CD4-positive, alpha-beta T cell (primary cell): ENCODE measurements at regions not wholly inside any gene's neighbourhood (a gene's known extent, or its start where the extent isn't known, plus 50 kb on each side); places are given as distances from the start of the nearest gene placed in this dataset.

ENCODE experiments used
- ATAC-seq: fragments of 200-7000 bp; cut with Tn5 transposase; one replicate; pipeline ENCODE4 v1.10.0; 2022; ENCODE audit warnings: mild to moderate bottlenecking; ENCODE audit not compliant: poor library complexity
- CTCF ChIA-PET: fragments of 350-600 bp; sonication (Branson Sonifier 250); formaldehyde crosslinking; loops from one replicate; lab custom pipeline; 2021; ENCODE audit warnings: antibody characterized with exemption, inconsistent platforms; lab: Charles Lee
- POLR2A ChIA-PET: fragments of 350-600 bp; sonication (Branson Sonifier 250); formaldehyde crosslinking; loops from one replicate; lab custom pipeline; 2021; ENCODE audit warnings: antibody characterized with exemption, inconsistent platforms; lab: Charles Lee
- DNase-seq, 14 experiments: peaks; one replicate each; pipeline ENCODE4 v3.0.0-alpha.2; 2013 to 2020; ENCODE audit warnings: mixed read lengths in 2 of 14
- H3K27ac ChIP-seq, 2 donors: one replicate each; pipeline versions ENCODE4 v1.5.1 to v1.7.0; 2013; ENCODE audit warnings: low read length in 2 of 2, low read depth in 1 of 2, mild to moderate bottlenecking in 1 of 2
- H3K27me3 ChIP-seq, 2 experiments: 1 replicate in 1 of 2; 2 replicates in 1 of 2; pipeline versions ENCODE4 v1.6.1 to v1.7.0; 2013; ENCODE audit warnings: low read length in 2 of 2, control low read depth in 1 of 2, mild to moderate bottlenecking in 1 of 2, moderate library complexity in 1 of 2; ENCODE audit not compliant: insufficient read depth in 2 of 2, control insufficient read depth in 1 of 2
- H3K36me3 ChIP-seq: one replicate; pipeline ENCODE4 v1.6.1; 2013; ENCODE audit warnings: low read length, control low read depth; ENCODE audit not compliant: insufficient read depth
- H3K4me1 ChIP-seq: one replicate; pipeline ENCODE4 v1.6.1; 2013; ENCODE audit warnings: low read length, control low read depth; ENCODE audit not compliant: insufficient read depth
- H3K4me3 ChIP-seq: one replicate; pipeline ENCODE4 v1.5.1; 2013; ENCODE audit warnings: mild to moderate bottlenecking, low read length, moderate library complexity
- H3K9me3 ChIP-seq, 2 experiments: 1 replicate in 1 of 2; 2 replicates in 1 of 2; pipeline versions ENCODE4 v1.6.1 to v1.7.0; 2013; ENCODE audit warnings: low read length in 2 of 2, mild to moderate bottlenecking in 2 of 2, control low read depth in 1 of 2, moderate library complexity in 1 of 2; ENCODE audit not compliant: control insufficient read depth in 1 of 2, insufficient read depth in 1 of 2
- H3K27ac Mint-ChIP-seq: one replicate; pipeline ENCODE4 v1.8.0; 2020; ENCODE audit warnings: mixed read lengths
- H3K27me3 Mint-ChIP-seq: one replicate; pipeline ENCODE4 v1.8.0; 2021; ENCODE audit warnings: mixed read lengths
- H3K36me3 Mint-ChIP-seq: one replicate; pipeline ENCODE4 v1.8.0; 2021; ENCODE audit warnings: low read depth, mixed read lengths
- H3K4me1 Mint-ChIP-seq: one replicate; pipeline ENCODE4 v1.8.0; 2021; ENCODE audit warnings: low read depth, mixed read lengths
- H3K4me3 Mint-ChIP-seq: one replicate; pipeline ENCODE4 v1.8.0; 2020; ENCODE audit warnings: mild to moderate bottlenecking, mixed read lengths
- H3K9me3 Mint-ChIP-seq: one replicate; pipeline ENCODE4 v1.8.0; 2020; ENCODE audit warnings: mixed read lengths
- CTCF ChIP-seq: fragments of 200-600 bp; IDR thresholded peaks from one replicate; pipeline ENCODE4 v1.8.0; 2022; ENCODE audit warnings: antibody characterized with exemption, mild to moderate bottlenecking
- intact Hi-C, 2 experiments: fragments of 100-400 bp; cut with DNase I in 1 of 2; cut with micrococcal nuclease in 1 of 2; formaldehyde crosslinking; loops; one replicate each; pipeline versions ENCODE4 v1.15.1 to v1.9.0; 2023 to 2025; cut with DNase I, micrococcal nuclease

- Mint-ChIP-seq H3K4me3 (no peak overlapping the region), H3K27me3 (no peaks in the 10 kb centered on the region), H3K9me3 (peaks cover 2% of the 10 kb centered on the region), H3K4me1 (no peaks in the 10 kb centered on the region), H3K36me3 (no peaks in the 10 kb centered on the region), H3K27ac (no peak overlapping the region)
- intact Hi-C loops, result no loop called here
- CTCF ChIA-PET, result no interaction called here
- no peak for ATAC-seq
- Histone ChIP-seq H3K9me3 (peaks cover 3 to 5% of the 10 kb centered on the region in 2 experiments), H3K27me3 (no peaks in the 10 kb centered on the region), H3K4me3 (no peak overlapping the region), H3K27ac (no peak overlapping the region), H3K36me3 (no peaks in the 10 kb centered on the region), H3K4me1 (no peaks in the 10 kb centered on the region)
- POLR2A ChIA-PET, result interaction anchor here (0.7 kb wide), 1 partner anchor 14 kb away, joined by 4 read pairs; no protein-coding TSS in a partner anchor
- DNase-seq, result no peak
- TF ChIP-seq CTCF, result no peak
Measured at GRCh38 chr6:92559611-92560010, 859.7 kb downstream of the EPHA7 start.

- Histone ChIP-seq H3K27me3 (no peaks in the 10 kb centered on the region), H3K27ac (no peak overlapping the region), H3K36me3 (no peaks in the 10 kb centered on the region), H3K9me3 (peaks cover 3 to 5% of the 10 kb centered on the region in 2 experiments), H3K4me3 (no peak overlapping the region), H3K4me1 (no peaks in the 10 kb centered on the region)
- ChIA-PET CTCF (no interaction called here), POLR2A (no interaction called here)
- Mint-ChIP-seq H3K36me3 (no peaks in the 10 kb centered on the region), H3K27ac (no peak overlapping the region), H3K9me3 (no peaks in the 10 kb centered on the region), H3K4me1 (no peaks in the 10 kb centered on the region), H3K27me3 (no peaks in the 10 kb centered on the region), H3K4me3 (no peak overlapping the region)
- ATAC-seq (no peak), DNase-seq (no peak)
- no peak for TF ChIP-seq CTCF
- intact Hi-C loops, result no loop called here
Measured at GRCh38 chr6:92559003-92559402, 860.4 kb downstream of the EPHA7 start.

GRCh38 chr6:92550501-92550900 is 868.9 kb downstream of the EPHA7 start:
- ChIA-PET POLR2A (no interaction called here), CTCF (no interaction called here)
- Histone ChIP-seq H3K9me3 (peaks cover 0 to 4% of the 10 kb centered on the region in 2 experiments), H3K27ac (no peak overlapping the region), H3K4me1 (no peaks in the 10 kb centered on the region), H3K4me3 (no peak overlapping the region), H3K36me3 (no peaks in the 10 kb centered on the region), H3K27me3 (no peaks in the 10 kb centered on the region)
- DNase-seq (no peak), ATAC-seq (no peak)
- no peak overlapping the region for H3K4me3 Mint-ChIP-seq
- H3K27ac Mint-ChIP-seq, result no peak overlapping the region
- H3K9me3 Mint-ChIP-seq, result peaks cover 3% of the 10 kb centered on the region
- H3K27me3 Mint-ChIP-seq, result no peaks in the 10 kb centered on the region
- H3K4me1 Mint-ChIP-seq, result no peaks in the 10 kb centered on the region
- intact Hi-C loops, result no loop called here
- TF ChIP-seq CTCF, result no peak
- no peaks in the 10 kb centered on the region for H3K36me3 Mint-ChIP-seq
